ENCODE measurements at regions not wholly inside any gene's neighbourhood (a gene's known extent, or its start where the extent isn't known, plus 50 kb on each side); places are given as distances from the start of the nearest gene placed in this dataset.

- TF ChIP-seq POLR2A (IDR thresholded peaks at IDR 0.05; ENCODE audit: low read depth, low read length) (no peak), CTCF (conservative IDR thresholded peaks at IDR 0.05; ENCODE audit: low read depth, low read length) (no peak), MAFK (IDR thresholded peaks at IDR 0.05; ENCODE audit: low read depth, low read length) (no peak), SMC3 (IDR thresholded peaks at IDR 0.05; ENCODE audit: low read depth, low read length) (no peak), ELK1 (IDR thresholded peaks at IDR 0.05; ENCODE audit: borderline replicate concordance, low read depth, low read length) (no peak), BHLHE40 (IDR thresholded peaks at IDR 0.05; ENCODE audit: low read depth, low read length) (no peak), NFE2L2 (IDR thresholded peaks at IDR 0.05; ENCODE audit: low read depth, low read length) (no peak), MXI1 (IDR thresholded peaks at IDR 0.05; ENCODE audit: borderline replicate concordance, low read depth, low read length) (no peak), RCOR1 (IDR thresholded peaks at IDR 0.05; ENCODE audit: insufficient replicate concordance, low read length) (no peak), RAD21 (IDR thresholded peaks at IDR 0.05; ENCODE audit: low read length) (no peak), FOS (IDR thresholded peaks at IDR 0.05; ENCODE audit: low read depth, low read length) (no peak), USF2 (IDR thresholded peaks at IDR 0.05; ENCODE audit: low read depth, low read length) (no peak)
Observed at GRCh38 chr10:108631332-108631731, 1292.0 kb downstream of the XPNPEP1 start.

Measured in IMR-90 (cell line).